ENCODE measurements at regions not wholly inside any gene's neighbourhood (a gene's known extent, or its start where the extent isn't known, plus 50 kb on each side); places are given as distances from the start of the nearest gene placed in this dataset.

- ChIA-PET POLR2A (no interaction called here), CTCF (no interaction called here)
- Histone ChIP-seq H3K36me3 (replicated peaks in 1 of 2; ENCODE audit: control insufficient read depth in 1 of 2, insufficient read depth in 2 of 2, low read length in 1 of 2) (no peaks in the 10 kb centered on the region), H3K27me3 (ENCODE audit: insufficient read depth) (no peaks in the 10 kb centered on the region), H3K4me3 (ENCODE audit: low read depth in 2 of 2, low read length in 1 of 2) (no peak overlapping the region), H2AFZ (ENCODE audit: low read depth) (no peak overlapping the region), H3F3A (replicated peaks; ENCODE audit: insufficient read depth) (no peaks in the 10 kb centered on the region), H3K9me3 (no peaks in the 10 kb centered on the region), H3K79me2 (ENCODE audit: insufficient read depth) (no peaks in the 10 kb centered on the region), H3K27ac (ENCODE audit: low read depth in 2 of 2, low read length in 1 of 2) (no peak overlapping the region), H3K4me1 (ENCODE audit: control insufficient read depth in 1 of 2, insufficient read depth in 2 of 2, low read depth in 1 of 2, low read length in 1 of 2) (peaks cover 0 to 7% of the 10 kb centered on the region in 2 experiments; a peak in 1 of 4 replicates), H4K20me1 (ENCODE audit: insufficient read depth) (no peaks in the 10 kb centered on the region), H3K9ac (no peak overlapping the region), H3K4me2 (no peak overlapping the region), H3K9me2 (no peaks in the 10 kb centered on the region)
- DNase-seq = no peak
- no peak for TF ChIP-seq POLR2AphosphoS5 (IDR thresholded peaks at IDR 0.05; ENCODE audit: low read depth, low read length)
- no peak for TF ChIP-seq EZH2phosphoT487 (IDR thresholded peaks at IDR 0.05; ENCODE audit: borderline replicate concordance, low read depth)
- TF ChIP-seq RCOR1 (IDR thresholded peaks at IDR 0.05; ENCODE audit: low read length) = no peak
- no peak for TF ChIP-seq GATA2 (CRISPR knock-in tag; IDR thresholded peaks at IDR 0.05)
- TF ChIP-seq USF1 (IDR thresholded peaks at IDR 0.05; ENCODE audit: borderline replicate concordance, low read depth) = no peak
- TF ChIP-seq SIN3A (IDR thresholded peaks at IDR 0.05; ENCODE audit: borderline replicate concordance, low read depth, low read length) = no peak
- TF ChIP-seq YY1 (IDR thresholded peaks at IDR 0.05; ENCODE audit: low read depth) = no peak
Measured at GRCh38 chr13:59542303-59542702, 621.4 kb downstream of the DIAPH3 start.

GRCh38 chr13:59543418-59543817 is 620.3 kb downstream of the DIAPH3 start:
- Histone ChIP-seq H3K9ac (no peak overlapping the region), H3K27ac (ENCODE audit: low read depth in 2 of 2, low read length in 1 of 2) (no peak overlapping the region), H3F3A (replicated peaks; ENCODE audit: insufficient read depth) (no peaks in the 10 kb centered on the region), H3K4me1 (ENCODE audit: control insufficient read depth in 1 of 2, insufficient read depth in 2 of 2, low read depth in 1 of 2, low read length in 1 of 2) (peaks cover 0 to 7% of the 10 kb centered on the region in 2 experiments; a peak in 2 of 4 replicates), H4K20me1 (ENCODE audit: insufficient read depth) (no peaks in the 10 kb centered on the region), H3K9me2 (no peaks in the 10 kb centered on the region), H3K9me3 (no peaks in the 10 kb centered on the region), H3K27me3 (ENCODE audit: insufficient read depth) (no peaks in the 10 kb centered on the region), H3K36me3 (replicated peaks in 1 of 2; ENCODE audit: control insufficient read depth in 1 of 2, insufficient read depth in 2 of 2, low read length in 1 of 2) (no peaks in the 10 kb centered on the region), H3K4me3 (ENCODE audit: low read depth in 2 of 2, low read length in 1 of 2) (no peak overlapping the region), H3K4me2 (no peak overlapping the region), H2AFZ (ENCODE audit: low read depth) (no peak overlapping the region), H3K79me2 (ENCODE audit: insufficient read depth) (no peaks in the 10 kb centered on the region)
- POLR2A ChIA-PET = no interaction called here
- CTCF ChIA-PET = no interaction called here
- no peak for TF ChIP-seq NRF1 (IDR thresholded peaks at IDR 0.05; ENCODE audit: low read depth, low read length)
- no peak for TF ChIP-seq ELF1 (IDR thresholded peaks at IDR 0.05)
- TF ChIP-seq USF2 (IDR thresholded peaks at IDR 0.05; ENCODE audit: borderline replicate concordance, low read depth, low read length) = no peak
- TF ChIP-seq RXRA (IDR thresholded peaks at IDR 0.05; ENCODE audit: borderline replicate concordance, low read depth) = no peak
- TF ChIP-seq IRF3 (IDR thresholded peaks at IDR 0.05; ENCODE audit: low read depth, low read length) = no peak
- no peak for DNase-seq
- 88% methylated on average over 1 of the region's 1 CpG for WGBS (ENCODE audit: low lambda C conversion rate)
